HG02884 (cell line): ENCODE measurements at regions not wholly inside any gene's neighbourhood (a gene's known extent, or its start where the extent isn't known, plus 50 kb on each side); places are given as distances from the start of the nearest gene placed in this dataset.
"Not testable (repeated sequence)": the region's sequence is repeated elsewhere in the genome, so short reads cannot be mapped to it uniquely, and the experiment has no call there.

ENCODE experiments used
- ATAC-seq: cut with Tn5 transposase; IDR thresholded peaks from one replicate; pipeline ENCODE4 v1.9.1; 2021; ENCODE audit warnings: mild to moderate bottlenecking, moderate library complexity; ENCODE audit not compliant: unreplicated experiment

DNA sequence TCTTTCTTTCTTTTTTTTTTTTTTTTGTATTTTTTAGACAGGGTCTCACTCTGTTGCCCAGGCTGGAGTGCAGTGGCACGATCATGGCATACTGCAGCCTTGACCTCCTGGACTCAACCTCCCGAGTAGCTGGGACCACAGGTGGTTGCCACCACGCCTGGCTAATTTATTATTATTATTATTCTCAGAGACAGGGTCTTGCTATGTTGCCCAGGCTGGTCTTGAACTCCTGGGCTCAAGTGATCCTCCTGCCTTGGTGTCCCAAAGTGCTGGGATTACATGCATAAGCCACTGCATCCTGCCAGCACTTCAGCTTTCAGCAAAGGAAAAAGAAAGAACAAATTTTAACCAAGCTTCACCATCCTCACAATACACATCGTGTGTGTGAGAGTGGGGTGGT lies 97.9 kb upstream of the SERBP1 start:
- no peak for ATAC-seq

DNA sequence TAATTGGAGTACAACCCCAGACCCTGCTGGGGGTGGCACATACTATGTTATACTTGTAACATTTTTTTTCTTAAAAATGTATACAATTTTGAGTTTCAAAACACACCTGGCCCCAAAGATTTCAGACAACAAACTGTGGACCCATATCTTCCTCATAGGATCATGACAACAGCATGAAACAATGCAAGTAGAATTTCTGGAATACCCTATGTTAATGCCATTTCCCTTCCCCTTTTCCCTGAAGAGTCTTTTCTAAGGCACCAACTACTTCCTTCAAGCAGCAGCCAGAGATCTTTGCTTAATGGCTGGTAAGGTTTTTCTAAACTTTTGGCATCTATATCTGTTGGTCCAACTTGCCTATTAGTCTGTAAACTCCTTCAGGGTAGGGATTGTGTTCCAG lies 99.9 kb upstream of the SERBP1 start:
- ATAC-seq, result no peak

DNA sequence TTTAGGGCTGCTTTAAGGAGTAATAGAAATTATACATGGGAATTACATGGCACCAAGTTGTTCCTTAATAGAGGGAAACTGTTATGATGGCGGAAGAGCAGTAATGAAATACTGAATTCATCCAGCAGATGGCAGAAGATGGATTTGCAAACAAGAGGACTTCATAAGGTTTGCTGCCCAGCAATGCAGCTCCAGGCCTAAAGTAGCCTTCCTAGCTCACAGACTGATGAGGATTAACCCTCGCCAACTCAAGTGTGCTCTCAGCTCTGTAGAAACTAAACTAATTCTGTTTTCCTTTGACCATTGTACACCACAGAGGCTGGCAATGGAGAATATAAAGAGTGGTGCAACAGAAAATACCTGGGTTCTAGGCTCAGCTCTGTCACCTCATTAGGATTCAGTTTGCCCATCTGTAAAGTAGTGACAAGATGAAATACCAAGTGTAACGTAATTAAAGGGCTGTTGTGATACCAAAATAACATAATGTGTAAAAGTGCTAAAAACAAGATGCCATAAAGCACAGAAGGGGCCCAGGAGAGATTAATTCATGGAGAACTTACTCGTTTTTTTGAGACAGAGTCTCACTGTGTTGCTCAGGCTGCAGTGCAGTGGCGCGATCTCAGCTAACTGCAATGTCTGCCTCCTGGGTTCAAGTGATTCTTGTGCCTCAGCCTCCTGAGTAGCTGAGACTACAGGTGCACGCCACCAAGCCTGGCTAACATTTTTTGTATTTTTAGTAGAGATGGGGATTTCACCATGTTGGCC lies 102.4 kb upstream of the SERBP1 start:
- peak; percentile 60 for ATAC-seq

DNA sequence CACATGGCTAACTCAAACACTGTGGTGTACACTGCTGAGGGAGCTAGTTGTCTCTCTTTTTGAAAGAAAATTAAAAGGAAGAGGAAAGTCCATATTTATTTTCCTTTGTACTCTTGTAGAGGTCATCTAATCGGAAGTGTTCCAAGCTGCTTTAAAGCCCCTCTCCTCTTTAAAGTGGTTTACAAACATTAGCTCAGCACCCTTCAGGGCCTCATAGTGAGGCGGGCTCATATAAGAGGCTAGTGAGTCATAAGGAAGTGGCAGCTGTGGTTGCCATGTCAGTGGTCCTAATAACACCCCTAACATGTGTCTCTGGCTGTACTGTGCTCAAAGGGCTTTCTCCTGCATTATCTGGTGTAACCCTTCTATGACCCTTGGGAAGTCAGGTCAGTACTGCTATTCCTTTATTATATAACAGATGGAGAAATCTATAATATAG lies 104.4 kb upstream of the SERBP1 start:
- no peak for ATAC-seq

DNA sequence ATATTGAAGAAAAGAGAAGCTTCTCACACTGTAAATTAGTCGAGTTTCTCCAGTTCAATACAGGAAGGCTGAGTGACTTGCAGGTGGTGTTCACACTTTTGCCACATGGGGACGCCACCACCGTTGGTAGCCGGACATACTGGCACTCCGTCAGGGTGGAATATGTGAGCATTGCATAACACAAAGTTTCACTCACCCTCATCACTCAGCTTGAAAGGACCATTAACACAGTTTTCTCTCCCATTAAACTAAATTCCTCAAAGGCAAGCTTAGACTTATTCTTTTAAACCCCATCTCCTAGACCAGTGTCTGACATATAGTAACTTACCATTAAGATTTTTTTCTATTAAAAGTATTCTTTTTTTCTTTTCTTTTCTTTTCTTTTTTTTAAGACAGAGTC lies 105.3 kb upstream of the SERBP1 start:
- peak; percentile 66 for ATAC-seq

DNA sequence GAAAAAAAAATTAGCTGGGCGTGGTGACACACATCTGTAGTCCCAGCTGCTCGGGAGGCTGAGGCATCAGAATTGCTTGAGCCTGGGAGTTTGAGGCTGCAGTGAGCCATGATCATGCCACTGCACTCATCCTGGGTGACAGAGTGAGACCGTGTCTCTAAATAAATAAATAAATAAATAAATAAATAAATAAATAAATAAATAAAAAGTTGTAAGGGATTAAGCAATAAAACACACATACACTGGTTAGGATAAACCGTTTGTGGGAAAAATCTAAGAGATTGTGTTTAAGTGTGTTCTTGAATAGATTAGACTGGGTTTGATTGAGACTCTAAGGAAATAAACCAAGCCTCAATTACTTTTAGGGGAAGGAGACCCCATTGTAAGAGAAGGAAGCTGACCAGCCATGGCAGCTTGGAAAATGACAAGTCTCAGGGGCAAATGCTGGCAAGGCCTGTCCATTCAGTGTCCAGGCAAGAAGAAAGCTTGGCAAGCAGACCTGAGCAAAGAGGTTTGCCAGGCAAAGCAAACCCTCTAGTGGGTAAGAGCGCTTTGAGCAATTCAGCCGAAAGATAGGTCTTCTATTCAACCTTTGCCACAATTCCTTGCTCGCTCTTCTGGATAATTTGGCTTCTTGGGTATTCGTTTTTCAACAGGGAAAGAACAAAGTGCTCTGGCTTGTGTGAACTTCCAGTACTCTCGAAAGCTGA lies 106.9 kb upstream of the SERBP1 start:
- ATAC-seq, result no peak

DNA sequence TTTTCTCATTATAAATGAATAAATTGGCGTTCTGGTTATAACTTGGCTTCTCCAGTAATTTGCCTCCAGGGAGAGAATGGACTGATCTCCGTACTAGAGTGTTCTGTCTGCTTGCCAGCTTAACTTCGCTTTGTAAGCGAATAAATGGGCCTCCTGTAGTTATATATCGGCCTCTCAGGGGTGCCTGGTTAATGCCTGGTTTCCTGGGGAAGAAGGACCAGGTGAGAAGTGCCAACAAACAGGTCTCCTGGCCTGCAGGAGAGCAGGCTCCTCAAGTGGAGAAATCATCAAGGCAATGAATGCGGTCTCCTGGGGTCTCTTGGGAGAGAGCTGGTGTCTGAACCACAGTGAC lies 107.4 kb upstream of the SERBP1 start:
- ATAC-seq, result no peak

DNA sequence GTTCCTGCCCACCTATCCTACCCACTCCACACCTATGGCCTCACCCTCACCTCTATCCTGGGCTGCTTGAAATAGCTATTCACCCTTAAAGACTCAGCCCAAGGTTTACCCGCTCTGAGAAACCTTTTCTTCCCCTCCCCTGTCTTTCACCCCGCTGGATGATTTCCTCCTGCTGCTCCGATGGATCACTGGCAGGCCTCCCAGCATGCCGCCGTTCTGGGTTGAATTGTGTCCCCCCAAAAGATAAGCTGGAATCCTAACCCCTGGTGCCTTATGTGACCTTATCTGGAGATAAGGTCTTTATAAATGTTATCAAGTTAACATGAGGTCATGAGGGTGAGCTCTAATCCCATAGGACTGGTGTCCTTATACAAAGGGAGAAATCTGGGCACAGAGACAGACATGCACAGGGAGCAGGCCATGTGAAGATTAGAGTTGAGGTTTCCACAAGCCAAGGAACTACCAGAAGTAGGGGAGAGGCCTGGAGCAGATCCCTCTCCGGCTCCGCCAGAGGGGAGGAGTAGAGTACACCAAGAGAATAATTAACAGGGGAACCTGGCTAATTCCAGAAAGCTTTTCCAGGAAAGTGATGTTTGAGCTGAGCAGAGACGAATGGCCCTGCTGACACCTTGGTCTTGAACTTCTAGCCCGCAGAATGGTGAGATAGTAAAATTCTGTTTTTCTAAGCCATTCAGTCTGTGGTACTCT lies 110.0 kb upstream of the SERBP1 start:
- no peak for ATAC-seq

DNA sequence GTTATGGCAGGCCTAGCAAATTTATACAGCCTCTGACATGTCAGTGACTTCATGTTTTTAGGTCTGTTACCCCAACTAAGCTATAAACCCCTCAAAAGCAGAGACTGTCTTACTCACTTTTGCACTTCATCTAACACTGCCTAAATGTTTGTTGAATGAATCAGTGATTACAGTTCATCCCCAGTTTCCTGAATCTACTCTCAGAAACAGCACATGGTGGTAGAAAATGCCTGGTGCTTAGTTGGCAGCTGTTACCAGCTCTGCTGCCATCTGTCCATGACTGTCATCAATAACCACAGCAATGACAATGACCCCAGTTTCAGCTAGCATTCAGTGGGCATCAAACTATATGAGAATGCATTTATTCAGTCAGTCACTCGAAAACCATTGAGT lies 110.5 kb upstream of the SERBP1 start:
- no peak for ATAC-seq

DNA sequence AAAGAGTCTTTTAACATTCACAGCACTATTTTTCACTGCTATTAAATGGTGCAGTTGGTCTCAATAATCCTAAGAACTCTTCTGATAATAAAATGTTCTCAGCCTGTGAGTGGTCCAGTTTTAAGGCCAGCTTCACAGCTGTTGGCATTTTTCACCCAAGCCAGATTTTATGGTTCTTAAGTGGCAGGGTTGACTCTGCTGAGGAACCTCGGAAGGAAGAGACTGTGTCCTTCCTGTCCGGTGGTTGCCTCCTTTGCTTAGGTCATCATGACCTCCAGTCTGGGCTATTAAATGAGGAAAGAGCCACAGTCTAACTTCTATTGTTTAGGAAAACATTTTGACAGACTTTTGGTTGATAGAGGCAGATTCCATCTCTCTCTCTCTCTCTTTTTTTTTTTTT lies 112.5 kb upstream of the SERBP1 start:
- ATAC-seq, result no peak

DNA sequence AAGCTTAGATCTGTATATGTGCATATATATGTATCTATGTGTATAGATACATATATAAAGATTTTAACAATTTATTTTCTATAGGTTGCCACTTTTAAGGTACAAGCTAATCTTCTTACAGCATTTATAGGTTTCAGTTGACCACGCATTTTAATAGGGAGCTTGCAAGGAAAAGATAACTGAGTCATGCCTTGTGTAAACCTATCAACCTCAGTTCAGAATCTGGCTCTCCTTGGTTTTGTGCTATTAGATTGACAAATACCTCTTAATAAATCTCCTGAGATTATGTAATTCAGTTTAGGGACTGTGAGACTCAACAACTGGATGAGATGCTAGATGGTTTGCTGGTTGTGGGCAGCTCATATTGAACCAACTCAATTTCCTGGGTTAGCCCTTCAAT lies 114.7 kb upstream of the SERBP1 start:
- ATAC-seq, result no peak

DNA sequence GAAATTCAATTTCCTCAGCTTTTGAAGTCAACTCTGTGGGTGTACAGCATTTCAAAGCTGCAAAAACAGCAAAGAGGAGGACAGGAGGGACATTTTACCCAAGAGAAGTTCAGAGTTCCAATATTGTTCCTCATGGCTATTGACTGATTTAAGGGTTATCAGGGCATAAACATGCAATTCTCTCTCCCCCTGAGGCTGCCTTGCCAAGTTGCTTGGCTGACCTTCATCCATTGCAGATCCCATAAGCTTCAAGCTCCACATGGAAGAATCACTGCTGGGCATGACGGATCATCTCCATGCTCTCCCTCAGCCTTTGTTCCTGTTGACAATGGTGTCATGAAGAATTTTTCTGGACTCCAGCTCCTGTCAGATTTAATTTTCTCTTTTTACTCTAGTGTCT lies 115.2 kb upstream of the SERBP1 start:
- ATAC-seq, result no peak

DNA sequence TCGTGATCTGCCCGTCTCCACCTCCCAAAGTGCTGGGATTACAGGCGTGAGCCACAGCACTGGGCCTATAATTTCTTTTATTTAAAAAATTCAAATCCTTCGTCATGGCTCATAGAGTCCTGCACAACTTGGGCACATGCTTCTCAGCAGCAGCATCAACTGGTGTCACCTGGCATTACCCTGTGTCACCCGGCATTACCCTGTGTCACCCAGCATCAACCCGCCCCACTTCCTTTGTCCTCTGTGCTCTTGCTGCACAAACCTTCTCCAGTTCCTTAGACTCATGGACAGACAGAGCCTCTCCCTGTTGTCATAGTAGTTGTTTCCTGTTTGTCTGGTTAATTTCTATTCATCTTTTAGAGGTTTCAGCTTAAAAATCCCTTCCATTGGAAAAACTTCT lies 121.2 kb upstream of the SERBP1 start:
- ATAC-seq, result no peak

DNA sequence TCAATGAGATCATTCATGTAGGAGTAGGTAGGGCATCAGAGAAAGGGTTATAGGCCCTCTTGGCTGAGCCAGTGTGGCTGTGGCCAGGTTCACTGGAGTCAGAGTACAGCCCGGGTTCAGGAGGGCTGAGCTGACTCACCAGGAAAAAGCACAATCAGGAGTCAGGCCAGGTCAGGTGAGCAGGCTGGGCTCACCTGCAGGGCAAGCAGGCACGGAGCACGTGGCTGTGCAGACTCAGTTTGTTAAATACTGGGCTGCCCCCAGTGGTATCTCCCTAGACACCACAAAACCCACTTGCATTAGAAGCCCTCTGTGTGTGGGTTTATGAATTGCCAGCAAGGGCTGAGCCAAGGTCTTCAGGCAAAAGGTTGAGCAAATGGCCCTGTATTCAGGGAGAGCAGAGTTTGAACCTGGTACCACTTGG lies 122.1 kb upstream of the SERBP1 start:
- no peak for ATAC-seq

DNA sequence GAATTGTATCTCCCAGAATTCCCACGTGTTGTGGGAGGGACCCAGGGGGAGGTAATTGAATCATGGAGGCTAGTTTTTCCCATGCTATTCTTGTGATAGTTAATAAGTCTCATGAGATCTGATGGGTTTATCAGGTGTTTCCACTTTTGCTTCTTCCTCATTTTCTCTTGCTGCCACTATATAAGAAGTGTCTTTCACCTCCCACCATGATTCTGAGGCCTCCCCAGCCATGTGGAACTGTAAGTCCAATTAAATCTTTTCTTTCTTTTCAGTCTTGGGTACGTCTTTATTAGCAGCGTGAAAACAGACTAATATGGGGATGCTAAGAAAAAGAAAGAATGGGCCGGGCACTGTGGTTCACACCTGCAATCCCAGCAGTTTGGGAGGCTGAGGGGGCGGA lies 124.0 kb upstream of the SERBP1 start:
- ATAC-seq, result not testable (repeated sequence)

DNA sequence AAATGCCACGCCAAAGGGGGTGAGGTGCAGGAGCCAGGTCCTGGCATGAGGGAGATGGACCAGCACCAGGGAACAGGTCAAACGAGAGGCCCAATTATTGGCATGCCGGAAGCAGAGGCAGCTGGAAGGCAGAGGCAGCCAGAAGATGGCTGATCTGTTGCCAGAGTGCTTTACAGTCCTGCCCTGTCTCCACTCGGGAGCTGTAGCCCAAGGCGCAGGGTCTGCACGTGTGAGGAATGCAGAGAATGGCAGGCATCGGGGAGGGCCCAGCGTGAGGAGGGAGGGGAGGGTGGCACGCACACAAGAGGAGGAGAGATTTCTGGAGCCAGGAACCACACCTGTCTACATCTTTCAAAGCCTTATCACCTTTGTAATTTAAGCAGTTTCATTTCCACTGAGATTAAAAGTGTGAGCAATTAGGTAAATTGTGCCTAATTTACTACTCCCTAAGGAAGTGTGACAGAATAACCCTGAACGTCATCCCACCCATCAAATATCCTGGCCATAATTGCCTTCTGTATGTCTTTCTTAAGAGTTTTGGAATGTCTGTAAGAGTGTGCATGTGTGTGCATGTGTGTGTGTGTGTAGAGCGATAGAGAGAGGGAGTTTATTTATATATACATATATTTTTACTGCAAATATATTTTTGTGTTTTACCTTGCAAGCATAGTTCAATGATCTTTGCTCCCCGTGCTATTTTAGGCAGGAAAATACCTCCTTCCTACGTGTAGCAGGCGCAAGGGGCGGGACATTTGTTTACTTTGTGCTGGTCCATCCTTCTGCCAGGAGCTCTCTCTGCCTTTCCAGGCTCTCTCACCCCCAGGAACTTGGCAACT lies 125.5 kb upstream of the SERBP1 start:
- no peak for ATAC-seq

DNA sequence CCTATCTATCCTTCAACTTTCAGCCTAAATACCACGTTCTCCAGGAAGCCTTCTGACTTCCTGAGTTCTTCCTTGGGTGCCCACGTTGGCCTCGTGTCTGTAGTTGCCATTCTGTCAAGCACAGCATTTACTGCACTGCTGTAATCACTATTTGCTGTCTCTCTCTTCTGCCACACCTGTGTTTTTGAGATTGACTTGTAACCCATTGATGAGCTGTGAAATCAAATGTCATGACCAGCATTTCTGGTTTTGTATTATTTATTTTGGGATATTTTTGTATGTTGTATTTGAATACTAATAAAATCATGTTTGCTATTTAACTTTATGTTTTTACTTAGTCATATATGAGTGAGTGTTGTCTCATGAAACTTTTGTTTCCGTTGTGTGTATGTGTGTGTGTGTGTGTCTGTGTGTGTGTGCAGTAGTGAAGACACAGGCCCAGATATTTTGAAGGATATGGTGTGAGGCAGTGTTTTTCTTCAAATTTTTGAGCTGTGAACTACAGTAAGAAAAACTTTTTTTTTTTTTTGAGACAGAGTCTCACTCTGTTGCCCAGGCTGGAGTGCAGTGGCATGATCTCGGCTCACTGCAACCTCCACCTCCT lies 126.2 kb upstream of the SERBP1 start:
- ATAC-seq, result no peak

DNA sequence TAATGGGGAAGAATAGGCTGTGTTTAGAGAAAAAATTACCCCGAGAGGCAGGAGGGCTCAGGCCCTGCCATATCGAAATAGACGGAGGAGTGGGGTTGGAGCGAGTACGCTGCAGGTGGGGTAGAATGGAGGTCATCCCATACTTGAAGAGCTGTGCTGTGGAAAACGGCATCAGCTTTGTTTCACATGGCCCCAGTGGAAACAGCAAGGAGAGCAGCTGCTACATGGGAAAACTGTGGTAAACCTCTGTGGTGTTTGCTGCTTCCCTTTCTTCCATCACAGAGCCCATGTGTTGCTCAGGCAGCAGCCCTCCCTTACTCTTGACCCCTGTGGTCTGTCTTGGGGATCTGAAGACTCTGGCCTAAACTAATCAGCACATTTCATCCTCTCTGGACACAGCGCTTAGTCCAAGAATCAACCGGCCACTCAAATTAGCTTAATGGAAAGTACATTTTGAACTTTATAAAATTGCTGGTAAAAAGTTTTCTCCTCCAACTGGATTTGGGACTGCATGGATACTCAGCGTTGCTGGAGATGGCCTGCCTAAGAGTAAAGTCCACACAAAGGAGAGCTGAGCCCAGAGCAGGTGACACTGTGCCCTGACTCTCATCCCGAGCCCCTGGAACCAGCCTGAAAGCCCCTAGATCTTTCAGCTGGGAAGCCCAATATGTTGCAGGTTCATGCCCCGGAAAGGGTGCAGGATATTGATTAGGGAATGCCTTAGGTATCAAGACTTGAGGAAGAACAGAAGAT lies 127.1 kb upstream of the GADD45A start:
- ATAC-seq, result no peak

DNA sequence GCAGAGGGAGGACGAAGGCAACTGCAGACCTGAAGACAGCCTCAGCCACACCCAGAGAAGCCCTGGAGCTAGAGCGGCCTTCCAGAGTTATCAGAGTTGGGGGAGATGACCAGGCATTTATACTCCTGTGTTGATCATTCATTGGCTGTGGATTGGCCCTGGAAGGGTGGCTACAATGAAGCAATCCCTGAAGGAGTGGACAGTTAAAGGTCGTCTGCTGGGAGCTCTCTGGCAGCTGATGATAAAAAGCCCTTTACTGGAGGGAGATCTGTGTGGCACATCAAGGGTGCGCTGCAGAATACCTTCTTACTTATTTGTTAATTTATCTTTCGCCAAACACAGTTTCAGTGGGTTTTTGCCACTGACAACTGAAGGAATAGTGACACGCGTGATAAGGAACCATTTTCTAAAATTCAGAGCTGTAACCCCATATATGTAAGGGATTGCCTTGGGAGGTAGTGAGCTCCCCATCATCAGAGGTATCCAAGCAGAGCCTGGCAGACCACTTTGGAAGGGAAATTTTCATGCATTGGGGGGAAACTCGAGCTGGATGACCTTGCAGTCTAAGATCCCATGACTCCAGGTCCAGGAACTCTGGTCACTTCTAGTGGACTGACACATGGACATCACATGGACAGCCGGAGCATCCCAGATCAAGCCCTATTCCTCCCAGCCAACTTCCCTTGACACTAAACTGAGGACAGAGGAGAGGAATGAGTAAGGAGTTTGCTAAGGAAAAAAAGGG lies 126.4 kb upstream of the GADD45A start:
- no peak for ATAC-seq
